Tibial artery (tissue), 4 donors: ENCODE measurements at regions not wholly inside any gene's neighbourhood (a gene's known extent, or its start where the extent isn't known, plus 50 kb on each side); places are given as distances from the start of the nearest gene placed in this dataset.

ENCODE experiments used
- DNase-seq, 2 donors: peaks; one replicate each; pipeline ENCODE4 v3.0.0-alpha.2; 2019
- H3K27ac ChIP-seq, 2 donors: fragments of 200-600 bp; sonication (generic) in 1 of 2; 1 replicate in 1 of 2; 2 replicates in 1 of 2; pipeline ENCODE4 v1.5.1; 2018 to 2019; ENCODE audit warnings: mild to moderate bottlenecking in 1 of 2
- H3K27me3 ChIP-seq, 2 donors: fragments of 200-600 bp; sonication (generic) in 1 of 2; one replicate each; pipeline versions ENCODE4 v1.5.1 to v1.6.0; 2016 to 2019
- H3K36me3 ChIP-seq, 3 donors: fragments of 200-600 bp; sonication (generic) in 2 of 3; one replicate each; pipeline ENCODE4 v1.5.1; 2016 to 2019; ENCODE audit warnings: mild to moderate bottlenecking in 2 of 3
- H3K4me1 ChIP-seq, 4 donors: fragments of 200-600 bp; sonication (generic) in 2 of 4; 1 replicate in 3 of 4; 2 replicates in 1 of 4; pipeline ENCODE4 v1.5.1; 2016 to 2019
- H3K4me3 ChIP-seq, 2 donors: fragments of 200-600 bp; sonication (generic) in 1 of 2; 1 replicate in 1 of 2; 2 replicates in 1 of 2; pipeline ENCODE4 v1.5.1; 2018 to 2019; ENCODE audit warnings: mild to moderate bottlenecking in 2 of 2
- H3K9me3 ChIP-seq, 3 donors: fragments of 200-600 bp; sonication (generic) in 1 of 3; one replicate each; pipeline ENCODE4 v1.5.1; 2016 to 2019
- CTCF ChIP-seq, 2 experiments: fragments of 200-600 bp in 1 of 2; fragments of 450-650 bp in 1 of 2; IDR thresholded peaks; one replicate each; pipeline ENCODE4 v1.5.1; 2017 to 2019; ENCODE audit warnings: antibody characterized with exemption in 2 of 2, mild to moderate bottlenecking in 1 of 2, moderate library complexity in 1 of 2
- intact Hi-C: fragments of 100-400 bp; cut with DNase I; formaldehyde crosslinking; loops from one replicate; pipeline ENCODE4 v1.15.0; 2023; ENCODE audit warnings: low total_unique reads

- H3K9me3 ChIP-seq = no peaks in the 10 kb centered on the region
- intact Hi-C loops = no loop called here
- no peaks in the 10 kb centered on the region for H3K27me3 ChIP-seq
- no peak for TF ChIP-seq CTCF (IDR thresholded peaks at IDR 0.05)
- H3K27ac ChIP-seq = no peak overlapping the region
- no peak overlapping the region for H3K4me3 ChIP-seq
- DNase-seq = no peak
- no peaks in the 10 kb centered on the region for H3K4me1 ChIP-seq
- H3K36me3 ChIP-seq = no peaks in the 10 kb centered on the region
Observed at GRCh38 chr3:5045961-5046360, 66.7 kb downstream of the BHLHE40 start.

- intact Hi-C loops = no loop called here
- no peak for TF ChIP-seq CTCF (IDR thresholded peaks at IDR 0.05)
Observed at GRCh38 chr3:5047764-5048419, 68.7 kb downstream of the BHLHE40 start.

GRCh38 chr3:5051772-5052171, 70.3 kb upstream of the ARL8B start:
- intact Hi-C loops = no loop called here
- Histone ChIP-seq H3K9me3 (no peaks in the 10 kb centered on the region), H3K36me3 (no peaks in the 10 kb centered on the region), H3K27ac (peak overlapping the region; percentile 63 to 68), H3K4me3 (no peak overlapping the region), H3K27me3 (no peaks in the 10 kb centered on the region), H3K4me1 (peaks cover 0 to 38% (median 3%) of the 10 kb centered on the region in 4 donors)
- no peak for DNase-seq
- no peak for TF ChIP-seq CTCF (IDR thresholded peaks at IDR 0.05)

More at GRCh38 chr3:5047764-5048419, 68.7 kb downstream of the BHLHE40 start:
- no peak for DNase-seq
- Histone ChIP-seq H3K36me3 (no peaks in the 10 kb centered on the region), H3K4me3 (no peak overlapping the region), H3K27ac (no peak overlapping the region), H3K4me1 (peaks cover 0 to 18% (median 0%) of the 10 kb centered on the region in 4 donors), H3K27me3 (no peaks in the 10 kb centered on the region), H3K9me3 (no peaks in the 10 kb centered on the region)

- no peaks in the 10 kb centered on the region for H3K27me3 ChIP-seq
- H3K9me3 ChIP-seq = no peaks in the 10 kb centered on the region
- no peak for DNase-seq
- peak overlapping the region; percentile 63 to 68 for H3K27ac ChIP-seq
- no peak for TF ChIP-seq CTCF (IDR thresholded peaks at IDR 0.05)
- peaks cover 0 to 43% (median 6%) of the 10 kb centered on the region in 4 donors for H3K4me1 ChIP-seq
- intact Hi-C loops = no loop called here
- H3K4me3 ChIP-seq = no peak overlapping the region
- no peaks in the 10 kb centered on the region for H3K36me3 ChIP-seq
Observed at GRCh38 chr3:5052247-5052646, 69.8 kb upstream of the ARL8B start.

GRCh38 chr3:5053021-5053831, 68.9 kb upstream of the ARL8B start:
- Histone ChIP-seq H3K27me3 (no peaks in the 10 kb centered on the region), H3K27ac (peak overlapping the region; percentile 63 to 68), H3K36me3 (no peaks in the 10 kb centered on the region), H3K4me1 (peaks cover 0 to 48% (median 11%) of the 10 kb centered on the region in 4 donors), H3K4me3 (no peak overlapping the region), H3K9me3 (no peaks in the 10 kb centered on the region)
- TF ChIP-seq CTCF (IDR thresholded peaks at IDR 0.05) = no peak
- DNase-seq = peak in 1 of 2 donors; percentile 68
- intact Hi-C loops = no loop called here
